ENCODE measurements at regions not wholly inside any gene's neighbourhood (a gene's known extent, or its start where the extent isn't known, plus 50 kb on each side); places are given as distances from the start of the nearest gene placed in this dataset.

DNA sequence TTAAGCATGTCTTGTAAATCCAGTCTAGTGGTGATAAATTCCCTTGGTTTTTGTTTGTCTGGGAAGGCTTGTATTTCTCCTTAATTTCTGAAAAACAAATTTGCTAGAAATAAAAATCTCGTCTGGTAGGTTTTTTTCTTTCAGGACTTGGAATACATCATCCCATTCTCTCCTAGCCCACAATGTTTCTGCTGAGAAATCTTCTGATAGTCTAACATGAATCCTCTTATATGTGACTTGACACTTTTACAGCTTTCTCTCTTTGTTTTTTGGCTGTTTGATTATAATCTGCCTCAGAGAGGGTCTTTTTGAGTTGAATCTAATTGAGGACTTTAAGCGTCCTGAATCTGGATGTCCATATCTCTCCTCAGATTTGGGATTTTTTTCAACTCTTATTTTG is 104.9 kb downstream of the FEM1C start:
- no peak for DNase-seq (ENCODE audit: low read depth)
- no peak overlapping the region for H3K4me3 ChIP-seq (ENCODE audit: low read depth, low read length)
- TF ChIP-seq, protein P1, sequence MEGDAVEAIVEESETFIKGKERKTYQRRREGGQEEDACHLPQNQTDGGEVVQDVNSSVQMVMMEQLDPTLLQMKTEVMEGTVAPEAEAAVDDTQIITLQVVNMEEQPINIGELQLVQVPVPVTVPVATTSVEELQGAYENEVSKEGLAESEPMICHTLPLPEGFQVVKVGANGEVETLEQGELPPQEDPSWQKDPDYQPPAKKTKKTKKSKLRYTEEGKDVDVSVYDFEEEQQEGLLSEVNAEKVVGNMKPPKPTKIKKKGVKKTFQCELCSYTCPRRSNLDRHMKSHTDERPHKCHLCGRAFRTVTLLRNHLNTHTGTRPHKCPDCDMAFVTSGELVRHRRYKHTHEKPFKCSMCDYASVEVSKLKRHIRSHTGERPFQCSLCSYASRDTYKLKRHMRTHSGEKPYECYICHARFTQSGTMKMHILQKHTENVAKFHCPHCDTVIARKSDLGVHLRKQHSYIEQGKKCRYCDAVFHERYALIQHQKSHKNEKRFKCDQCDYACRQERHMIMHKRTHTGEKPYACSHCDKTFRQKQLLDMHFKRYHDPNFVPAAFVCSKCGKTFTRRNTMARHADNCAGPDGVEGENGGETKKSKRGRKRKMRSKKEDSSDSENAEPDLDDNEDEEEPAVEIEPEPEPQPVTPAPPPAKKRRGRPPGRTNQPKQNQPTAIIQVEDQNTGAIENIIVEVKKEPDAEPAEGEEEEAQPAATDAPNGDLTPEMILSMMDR (IDR thresholded peaks at IDR 0.05; ENCODE audit: insufficient read depth, low read length), result no peak

GRCh38 chr5:115439042-115439441 is 105.5 kb downstream of the FEM1C start:
- no peak for DNase-seq (ENCODE audit: low read depth)
- TF ChIP-seq, protein P1 (IDR thresholded peaks at IDR 0.05; ENCODE audit: insufficient read depth, low read length), result no peak
- no peak overlapping the region for H3K4me3 ChIP-seq (ENCODE audit: low read depth, low read length)

GRCh38 chr5:115435778-115436712 is 108.5 kb downstream of the FEM1C start:
- DNase-seq (ENCODE audit: low read depth), result peak; percentile 32
- TF ChIP-seq, protein P1 (IDR thresholded peaks at IDR 0.05; ENCODE audit: insufficient read depth, low read length), result no peak

GRCh38 chr5:115435065-115435777 is 109.4 kb downstream of the FEM1C start:
- no peak for DNase-seq (ENCODE audit: low read depth)
- no peak overlapping the region for H3K4me3 ChIP-seq (ENCODE audit: low read depth, low read length)
- TF ChIP-seq, protein P1 (IDR thresholded peaks at IDR 0.05; ENCODE audit: insufficient read depth, low read length), result no peak

More at GRCh38 chr5:115435778-115436712, 108.5 kb downstream of the FEM1C start:
- no peak overlapping the region for H3K4me3 ChIP-seq (ENCODE audit: low read depth, low read length)

DNA sequence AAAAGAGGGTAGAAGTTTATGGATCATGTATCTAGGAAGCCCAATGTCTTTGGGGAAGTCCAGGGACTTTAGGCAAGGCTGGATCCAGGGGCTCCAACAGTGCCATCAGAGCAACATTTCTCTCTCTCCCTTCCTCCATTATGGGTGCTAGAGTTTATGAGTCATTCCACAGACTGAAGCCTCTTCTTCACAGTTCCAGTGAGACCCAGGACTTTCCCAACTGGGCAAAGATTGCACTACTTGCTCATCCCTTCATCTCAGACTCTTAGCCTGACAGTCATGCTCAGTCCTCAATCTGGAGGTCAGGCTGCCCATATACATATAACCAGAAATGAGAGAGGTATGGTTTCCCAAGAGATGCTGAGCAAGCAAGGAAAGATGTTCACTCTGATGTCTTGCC is 110.7 kb downstream of the FEM1C start:
- DNase-seq (ENCODE audit: low read depth), result no peak
- TF ChIP-seq, protein P1 (IDR thresholded peaks at IDR 0.05; ENCODE audit: insufficient read depth, low read length), result no peak
- no peak overlapping the region for H3K4me3 ChIP-seq (ENCODE audit: low read depth, low read length)

- DNase-seq (ENCODE audit: low read depth), result peak; percentile 33
- no peak overlapping the region for H3K4me3 ChIP-seq (ENCODE audit: low read depth, low read length)
- TF ChIP-seq, protein P1 (IDR thresholded peaks at IDR 0.05; ENCODE audit: insufficient read depth, low read length), result no peak
Measured at GRCh38 chr5:115432691-115433090, 111.9 kb downstream of the FEM1C start.

All from fibroblast of the aortic adventitia (primary cell).